Glutamatergic neuron (in vitro differentiated cells): ENCODE measurements at regions not wholly inside any gene's neighbourhood (a gene's known extent, or its start where the extent isn't known, plus 50 kb on each side); places are given as distances from the start of the nearest gene placed in this dataset.
"Not testable (repeated sequence)": the region's sequence is repeated elsewhere in the genome, so short reads cannot be mapped to it uniquely, and the experiment has no call there.

ENCODE experiments used
- DNase-seq: peaks from one replicate; pipeline ENCODE4 v3.0.0; 2022
- H3K27ac Mint-ChIP-seq: one replicate; pipeline ENCODE4 v1.8.0; 2020; ENCODE audit warnings: mild to moderate bottlenecking, mixed read lengths, inconsistent platforms; ENCODE audit not compliant: unreplicated experiment
- H3K27me3 Mint-ChIP-seq: one replicate; pipeline ENCODE4 v1.8.0; 2020; ENCODE audit warnings: mild to moderate bottlenecking, moderate library complexity, mixed read lengths, inconsistent platforms; ENCODE audit not compliant: unreplicated experiment
- H3K36me3 Mint-ChIP-seq: one replicate; pipeline ENCODE4 v1.8.0; 2020; ENCODE audit warnings: mild to moderate bottlenecking, mixed read lengths, inconsistent platforms; ENCODE audit not compliant: unreplicated experiment
- H3K4me1 Mint-ChIP-seq: one replicate; pipeline ENCODE4 v1.8.0; 2020; ENCODE audit warnings: mild to moderate bottlenecking, low read depth, mixed read lengths, inconsistent platforms; ENCODE audit not compliant: unreplicated experiment
- H3K4me3 Mint-ChIP-seq: one replicate; pipeline ENCODE4 v1.8.0; 2020; ENCODE audit warnings: mild to moderate bottlenecking, mixed read lengths, inconsistent platforms; ENCODE audit not compliant: unreplicated experiment
- H3K9me3 Mint-ChIP-seq: one replicate; pipeline ENCODE4 v1.8.0; 2020; ENCODE audit warnings: mild to moderate bottlenecking, moderate library complexity, mixed read lengths, inconsistent platforms; ENCODE audit not compliant: unreplicated experiment
- CTCF ChIP-seq: fragments of 200-600 bp; sonication (generic); IDR thresholded peaks from one replicate; pipeline ENCODE4 v1.5.0; 2021; ENCODE audit not compliant: partially characterized antibody, unreplicated experiment

- no peaks in the 10 kb centered on the region for H3K4me1 Mint-ChIP-seq
- H3K9me3 Mint-ChIP-seq, result no peaks in the 10 kb centered on the region
- TF ChIP-seq CTCF, result no peak
- peaks cover 3% of the 10 kb centered on the region for H3K27me3 Mint-ChIP-seq
- H3K4me3 Mint-ChIP-seq, result no peak overlapping the region
- H3K36me3 Mint-ChIP-seq, result no peaks in the 10 kb centered on the region
- DNase-seq, result no peak
- H3K27ac Mint-ChIP-seq, result no peak overlapping the region
Measured at GRCh38 chr9:87206064-87206661, 258.9 kb upstream of the GAS1 start.

- H3K4me3 Mint-ChIP-seq, H3K27me3 Mint-ChIP-seq, H3K27ac Mint-ChIP-seq, H3K9me3 Mint-ChIP-seq, H3K36me3 Mint-ChIP-seq, DNase-seq, H3K4me1 Mint-ChIP-seq: not testable (repeated sequence)
Measured at GRCh38 chr9:87210658-87211057, 263.4 kb upstream of the GAS1 start.

- peaks cover 1% of the 10 kb centered on the region for H3K27me3 Mint-ChIP-seq
- TF ChIP-seq CTCF, result no peak
- H3K27ac Mint-ChIP-seq, result no peak overlapping the region
- no peak overlapping the region for H3K4me3 Mint-ChIP-seq
- no peaks in the 10 kb centered on the region for H3K9me3 Mint-ChIP-seq
- H3K4me1 Mint-ChIP-seq, result no peaks in the 10 kb centered on the region
- no peak for DNase-seq
- H3K36me3 Mint-ChIP-seq, result no peaks in the 10 kb centered on the region
Measured at GRCh38 chr9:87211669-87212068, 264.4 kb upstream of the GAS1 start.

GRCh38 chr9:87212605-87213021 lies 265.3 kb upstream of the GAS1 start:
- H3K4me3 Mint-ChIP-seq, result no peak overlapping the region
- H3K27ac Mint-ChIP-seq, result no peak overlapping the region
- peaks cover 1% of the 10 kb centered on the region for H3K27me3 Mint-ChIP-seq
- H3K36me3 Mint-ChIP-seq, result no peaks in the 10 kb centered on the region
- no peak for DNase-seq
- H3K4me1 Mint-ChIP-seq, result no peaks in the 10 kb centered on the region
- no peak for TF ChIP-seq CTCF
- no peaks in the 10 kb centered on the region for H3K9me3 Mint-ChIP-seq

- no peaks in the 10 kb centered on the region for H3K4me1 Mint-ChIP-seq
- TF ChIP-seq CTCF, result no peak
- DNase-seq, result no peak
- H3K36me3 Mint-ChIP-seq, result no peaks in the 10 kb centered on the region
- no peaks in the 10 kb centered on the region for H3K9me3 Mint-ChIP-seq
- H3K27me3 Mint-ChIP-seq, result peaks cover 1% of the 10 kb centered on the region
- H3K27ac Mint-ChIP-seq, result no peak overlapping the region
- H3K4me3 Mint-ChIP-seq, result no peak overlapping the region
Measured at GRCh38 chr9:87213948-87214347, 266.6 kb upstream of the GAS1 start.

GRCh38 chr9:87214991-87215390 lies 267.7 kb upstream of the GAS1 start:
- no peak overlapping the region for H3K27ac Mint-ChIP-seq
- H3K4me3 Mint-ChIP-seq, result no peak overlapping the region
- no peaks in the 10 kb centered on the region for H3K4me1 Mint-ChIP-seq
- H3K27me3 Mint-ChIP-seq, result peaks cover 1% of the 10 kb centered on the region
- no peak for TF ChIP-seq CTCF
- no peaks in the 10 kb centered on the region for H3K9me3 Mint-ChIP-seq
- DNase-seq, result no peak
- H3K36me3 Mint-ChIP-seq, result no peaks in the 10 kb centered on the region
